ENCODE measurements at regions not wholly inside any gene's neighbourhood (a gene's known extent, or its start where the extent isn't known, plus 50 kb on each side); places are given as distances from the start of the nearest gene placed in this dataset.

- no peak for DNase-seq
Observed at GRCh38 chr21:28826569-28826968, 166.1 kb downstream of the LTN1 start.

- no peak for DNase-seq
Observed at GRCh38 chr21:28826021-28826420, 166.7 kb downstream of the LTN1 start.

- no peak for DNase-seq
Observed at GRCh38 chr21:28823429-28823828, 169.2 kb downstream of the LTN1 start.

- DNase-seq, result peak; percentile 77
Observed at GRCh38 chr21:28822486-28823335, 170.0 kb downstream of the LTN1 start.

GRCh38 chr21:28822123-28822399 is 170.6 kb downstream of the LTN1 start:
- no peak for DNase-seq

- DNase-seq, result no peak
Observed at GRCh38 chr21:28821276-28822122, 171.2 kb downstream of the LTN1 start.

GRCh38 chr21:28818663-28819278 is 173.9 kb downstream of the LTN1 start:
- DNase-seq, result no peak

GRCh38 chr21:28817871-28818270 is 174.8 kb downstream of the LTN1 start:
- no peak for DNase-seq

GRCh38 chr21:28811860-28812259 is 180.8 kb downstream of the LTN1 start:
- DNase-seq, result no peak

GRCh38 chr21:28810826-28811524 is 181.7 kb downstream of the LTN1 start:
- no peak for DNase-seq

GRCh38 chr21:28805885-28806284 is 186.8 kb downstream of the LTN1 start:
- no peak for DNase-seq

- no peak for DNase-seq
Observed at GRCh38 chr21:28804089-28804670, 188.5 kb downstream of the LTN1 start.

- no peak for DNase-seq
Observed at GRCh38 chr21:28801906-28802305, 190.8 kb downstream of the LTN1 start.

GRCh38 chr21:28799926-28800325 is 192.8 kb downstream of the LTN1 start:
- no peak for DNase-seq

GRCh38 chr21:28798798-28799197 is 193.9 kb downstream of the LTN1 start:
- DNase-seq, result no peak

GRCh38 chr21:28795251-28795650 is 197.4 kb downstream of the LTN1 start:
- no peak for DNase-seq

GRCh38 chr21:28794371-28794851 is 198.3 kb downstream of the LTN1 start:
- DNase-seq, result no peak

- no peak for DNase-seq
Observed at GRCh38 chr21:28793043-28793442, 199.6 kb downstream of the LTN1 start.

GRCh38 chr21:28791595-28792282 is 200.9 kb downstream of the LTN1 start:
- no peak for DNase-seq

- DNase-seq, result no peak
Observed at GRCh38 chr21:28790335-28790734, 202.3 kb downstream of the LTN1 start.

- no peak for DNase-seq
Observed at GRCh38 chr21:28789523-28789922, 203.2 kb downstream of the LTN1 start.

- no peak for DNase-seq
Observed at GRCh38 chr21:28788030-28788429, 204.6 kb downstream of the LTN1 start.

Data from islet precursor cell (in vitro differentiated cells).